HepG2 (cell line): ENCODE measurements at regions not wholly inside any gene's neighbourhood (a gene's known extent, or its start where the extent isn't known, plus 50 kb on each side); places are given as distances from the start of the nearest gene placed in this dataset.

Experiments
- ATAC-seq: fragments of 200-7000 bp; cut with Tn5 transposase; 3 replicates; pipeline ENCODE4 v1.9.1; 2020; ENCODE audit warnings: mild to moderate bottlenecking, moderate library complexity
- BruUV-seq: library from RNA; stranded (reverse); fragments of 400-500 nt; replicated peaks from 2 replicates; lab custom pipeline; 2021; lab: Mats Ljungman, UMichigan
- CTCF ChIA-PET: fragments of 300-600 bp; formaldehyde crosslinking; extraction: SDS; loops from one replicate; lab custom pipeline; 2021; ENCODE audit warnings: low total read pairs, inconsistent platforms, low intra/inter-chr PET ratio; lab: Yijun Ruan, JAX
- POLR2A ChIA-PET: fragments of 350-600 bp; sonication (Branson Sonifier 250); formaldehyde crosslinking; loops from one replicate; lab custom pipeline; 2020; ENCODE audit warnings: antibody characterized with exemption, inconsistent platforms; lab: Yijun Ruan, JAX
- DNase-seq: peaks from one replicate; pipeline ENCODE4 v3.0.0-alpha.2; 2015; ENCODE audit warnings: low spot score
- FAIRE-seq: peaks from 3 replicates; lab custom pipeline; 2011; peaks lifted over from hg19 to GRCh38; lab: Jason Lieb, UNC
- H2AFZ ChIP-seq: one replicate; pipeline ENCODE4 v1.6.1; 2011; ENCODE audit warnings: low read length, inconsistent platforms
- H3K27ac ChIP-seq: fragments of 300-600 bp; 3 replicates; pipeline ENCODE4 v1.8.0; 2011; ENCODE audit warnings: mixed run types, mild to moderate bottlenecking, mixed read lengths, low read length, inconsistent platforms; ENCODE audit not compliant: insufficient read depth; ENCODE audit errors: extremely low read length
- H3K27me3 ChIP-seq, 2 experiments: fragments of 200-600 bp in 1 of 2; 2 replicates in 1 of 2; 3 replicates in 1 of 2; pipeline versions ENCODE4 v1.6.0 to v1.8.0; 2011; ENCODE audit warnings: low read length in 2 of 2, mild to moderate bottlenecking in 2 of 2, moderate library complexity in 2 of 2, inconsistent platforms in 1 of 2; ENCODE audit not compliant: insufficient read depth in 2 of 2, control insufficient read depth in 1 of 2
- H3K36me3 ChIP-seq, 2 experiments: fragments of 200-600 bp in 1 of 2; replicated peaks in 1 of 2; 2 replicates in 1 of 2; 3 replicates in 1 of 2; pipeline versions ENCODE4 v1.5.1 to v1.8.0; 2011; ENCODE audit warnings: low read length in 2 of 2, inconsistent platforms in 1 of 2; ENCODE audit not compliant: insufficient read depth in 2 of 2, control insufficient read depth in 1 of 2
- H3K4me1 ChIP-seq: 2 replicates; pipeline ENCODE4 v1.5.1; 2012; ENCODE audit warnings: low read length, inconsistent platforms; ENCODE audit not compliant: insufficient read depth
- H3K4me2 ChIP-seq: 2 replicates; pipeline ENCODE4 v1.6.0; 2011; ENCODE audit warnings: low read depth, low read length, inconsistent platforms
- H3K4me3 ChIP-seq, 3 experiments: fragments of 200-600 bp in 1 of 3; sonication (generic), shearing (Covaris generic) in 1 of 3; replicated peaks in 1 of 3; 2 replicates each; pipeline ENCODE4 v1.5.1; 2011 to 2016; ENCODE audit warnings: low read length in 3 of 3, inconsistent platforms in 2 of 3, low read depth in 2 of 3, mild to moderate bottlenecking in 2 of 3, control low read depth in 1 of 3, mixed read lengths in 1 of 3; ENCODE audit not compliant: insufficient read depth in 1 of 3
- H3K79me2 ChIP-seq: one replicate; pipeline ENCODE4 v1.6.1; 2011; ENCODE audit warnings: low read length, inconsistent platforms; ENCODE audit not compliant: insufficient read depth
- H3K9ac ChIP-seq: 2 replicates; pipeline ENCODE4 v1.6.0; 2011; ENCODE audit warnings: mild to moderate bottlenecking, low read depth, low read length, inconsistent platforms; ENCODE audit not compliant: insufficient read depth
- H3K9me3 ChIP-seq: 2 replicates; pipeline ENCODE4 v1.5.1; 2012; ENCODE audit warnings: mild to moderate bottlenecking, low read length
- H4K20me1 ChIP-seq: 2 replicates; pipeline ENCODE4 v1.6.0; 2011; ENCODE audit warnings: inconsistent platforms, mild to moderate bottlenecking, low read length, moderate library complexity; ENCODE audit not compliant: insufficient read depth
- ELF3 ChIP-seq: IDR thresholded peaks from 2 replicates; pipeline ENCODE4 v1.6.1; 2016; ENCODE audit warnings: missing genetic modification reagents, missing compliant biosample characterization
- HIVEP1 ChIP-seq: sonication (generic); formaldehyde crosslinking; IDR thresholded peaks from 2 replicates; pipeline ENCODE4 v1.4.0; 2020; ENCODE audit warnings: mild to moderate bottlenecking, missing genetic modification reagents
- HNRNPK ChIP-seq: fragments of 200-400 bp; formaldehyde crosslinking; IDR thresholded peaks from 2 replicates; pipeline ENCODE4 v1.6.1; 2018; ENCODE audit warnings: low read length, low read depth, moderate library complexity, mild to moderate bottlenecking; ENCODE audit not compliant: poor library complexity, severe bottlenecking
- KAT2B ChIP-seq: fragments of 150-350 bp; IDR thresholded peaks from 2 replicates; pipeline ENCODE4 v1.6.1; 2014; ENCODE audit warnings: low read depth, low read length, borderline replicate concordance
- MIER2 ChIP-seq: IDR thresholded peaks from 2 replicates; pipeline ENCODE4 v1.6.1; 2016; ENCODE audit warnings: missing biosample characterization, missing genetic modification reagents
- MXI1 ChIP-seq: IDR thresholded peaks from 3 replicates; pipeline ENCODE4 v1.6.1; 2012; ENCODE audit warnings: low read depth, low read length, inconsistent platforms, borderline replicate concordance
- NR1H2 ChIP-seq: sonication (generic); formaldehyde crosslinking; IDR thresholded peaks from 2 replicates; pipeline ENCODE4 v1.8.1; 2022; ENCODE audit warnings: low read depth, missing genetic modification reagents, borderline replicate concordance
- RXRA ChIP-seq: sonication (generic); formaldehyde crosslinking; IDR thresholded peaks from 2 replicates; pipeline ENCODE4 v1.5.1; 2020; ENCODE audit warnings: missing genetic modification reagents
- SMC3 ChIP-seq: IDR thresholded peaks from 2 replicates; pipeline ENCODE4 v1.6.1; 2011; ENCODE audit warnings: low read length, improper control_type of control experiment
- TBL1XR1 ChIP-seq: fragments of 150-350 bp; IDR thresholded peaks from 2 replicates; pipeline ENCODE4 v1.6.1; 2014; ENCODE audit warnings: borderline replicate concordance, low read length; ENCODE audit not compliant: partially characterized antibody
- TBP ChIP-seq: sonication (generic); formaldehyde crosslinking; IDR thresholded peaks from 2 replicates; pipeline ENCODE4 v1.5.0; 2020; ENCODE audit warnings: missing genetic modification reagents
- ZMYM2 ChIP-seq: sonication (generic); formaldehyde crosslinking; IDR thresholded peaks from 2 replicates; pipeline ENCODE4 v1.8.0; 2022; ENCODE audit warnings: mild to moderate bottlenecking, missing genetic modification reagents
- ZNF121 ChIP-seq: sonication (generic); formaldehyde crosslinking; IDR thresholded peaks from 2 replicates; pipeline ENCODE4 v1.5.0; 2020; ENCODE audit warnings: mild to moderate bottlenecking, missing genetic modification reagents
- ZNF260 ChIP-seq: sonication (generic); formaldehyde crosslinking; IDR thresholded peaks from 2 replicates; pipeline ENCODE4 v1.4.0; 2020; ENCODE audit warnings: missing genetic modification reagents, low read depth, mild to moderate bottlenecking, borderline replicate concordance
- ZNF777 ChIP-seq: sonication (generic); formaldehyde crosslinking; IDR thresholded peaks from 2 replicates; pipeline ENCODE4 v1.4.0; 2020; ENCODE audit warnings: missing genetic modification reagents
- WGBS: methylation state at CpG from one replicate; pipeline ENCODE4 v1.1.6; 2017; ENCODE audit warnings: low lambda C conversion rate; 5-methylcytosine and 5-hydroxymethylcytosine counted together
- in situ Hi-C: cut with HindIII; loops from 2 replicates; pipeline ENCODE4 v1.10.0; 2017; ENCODE audit warnings: low pct_unique_long_range_greater_than_20kb; ENCODE audit not compliant: extremely low pct_ligation_motif_present
- intact Hi-C: fragments of 100-400 bp; cut with micrococcal nuclease; formaldehyde crosslinking; loops from one replicate; pipeline ENCODE4 v1.10.0; 2022; ENCODE audit not compliant: unreplicated experiment
- TF ChIP-seq, protein P1 (sequence below): sonication (generic); formaldehyde crosslinking; IDR thresholded peaks from 2 replicates; pipeline ENCODE4 v1.4.0; 2020; ENCODE audit warnings: missing genetic modification reagents, borderline replicate concordance
- TF ChIP-seq, protein P2 (sequence below): sonication (generic); formaldehyde crosslinking; IDR thresholded peaks from 2 replicates; pipeline ENCODE4 v1.5.0; 2020; ENCODE audit warnings: mild to moderate bottlenecking, missing genetic modification reagents
- TF ChIP-seq, protein P3 (sequence below): sonication (generic); formaldehyde crosslinking; IDR thresholded peaks from 2 replicates; pipeline ENCODE4 v1.4.0; 2020; ENCODE audit warnings: mild to moderate bottlenecking, missing genetic modification reagents
- TF ChIP-seq, protein P4 (sequence below): IDR thresholded peaks from 2 replicates; pipeline ENCODE4 v1.6.1; 2016; ENCODE audit warnings: low read depth, control low read depth

DNA sequence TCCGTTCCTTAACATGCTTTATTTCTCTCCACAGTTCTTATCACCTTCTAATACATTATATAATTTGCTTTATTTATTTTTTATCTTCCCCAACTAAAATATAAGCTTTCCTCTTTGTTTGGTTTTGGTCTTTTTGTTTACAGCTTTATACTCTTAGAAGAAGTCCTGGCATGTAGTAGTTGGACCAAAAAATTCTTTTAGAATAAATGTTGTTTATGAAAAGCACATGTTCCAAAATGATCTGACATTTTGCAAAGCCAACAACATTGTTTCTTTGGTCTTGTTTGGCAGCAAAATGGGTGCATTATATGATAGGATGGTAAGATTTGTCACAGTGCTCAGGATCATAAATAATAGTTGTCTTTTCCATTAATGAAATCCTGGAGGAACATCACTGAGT, 312.5 kb downstream of the LRIG3 start:
- ChIA-PET POLR2A (no interaction called here), CTCF (no interaction called here)
- TF ChIP-seq MXI1 (no peak), ZMYM2 (CRISPR knock-in tag) (no peak), RXRA (CRISPR knock-in tag) (no peak), TBP (no peak), HIVEP1 (no peak), NR1H2 (CRISPR knock-in tag) (no peak), ZNF121 (no peak), SMC3 (no peak), MIER2 (CRISPR knock-in tag) (no peak), HNRNPK (no peak), ZNF260 (no peak), ELF3 (CRISPR knock-in tag) (no peak), KAT2B (no peak), TBL1XR1 (no peak), ZNF777 (CRISPR knock-in tag) (no peak)
- TF ChIP-seq, protein P1, sequence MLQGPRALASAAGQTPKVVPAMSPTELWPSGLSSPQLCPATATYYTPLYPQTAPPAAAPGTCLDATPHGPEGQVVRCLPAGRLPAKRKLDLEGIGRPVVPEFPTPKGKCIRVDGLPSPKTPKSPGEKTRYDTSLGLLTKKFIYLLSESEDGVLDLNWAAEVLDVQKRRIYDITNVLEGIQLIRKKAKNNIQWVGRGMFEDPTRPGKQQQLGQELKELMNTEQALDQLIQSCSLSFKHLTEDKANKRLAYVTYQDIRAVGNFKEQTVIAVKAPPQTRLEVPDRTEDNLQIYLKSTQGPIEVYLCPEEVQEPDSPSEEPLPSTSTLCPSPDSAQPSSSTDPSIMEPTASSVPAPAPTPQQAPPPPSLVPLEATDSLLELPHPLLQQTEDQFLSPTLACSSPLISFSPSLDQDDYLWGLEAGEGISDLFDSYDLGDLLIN: no peak
- TF ChIP-seq, protein P2, sequence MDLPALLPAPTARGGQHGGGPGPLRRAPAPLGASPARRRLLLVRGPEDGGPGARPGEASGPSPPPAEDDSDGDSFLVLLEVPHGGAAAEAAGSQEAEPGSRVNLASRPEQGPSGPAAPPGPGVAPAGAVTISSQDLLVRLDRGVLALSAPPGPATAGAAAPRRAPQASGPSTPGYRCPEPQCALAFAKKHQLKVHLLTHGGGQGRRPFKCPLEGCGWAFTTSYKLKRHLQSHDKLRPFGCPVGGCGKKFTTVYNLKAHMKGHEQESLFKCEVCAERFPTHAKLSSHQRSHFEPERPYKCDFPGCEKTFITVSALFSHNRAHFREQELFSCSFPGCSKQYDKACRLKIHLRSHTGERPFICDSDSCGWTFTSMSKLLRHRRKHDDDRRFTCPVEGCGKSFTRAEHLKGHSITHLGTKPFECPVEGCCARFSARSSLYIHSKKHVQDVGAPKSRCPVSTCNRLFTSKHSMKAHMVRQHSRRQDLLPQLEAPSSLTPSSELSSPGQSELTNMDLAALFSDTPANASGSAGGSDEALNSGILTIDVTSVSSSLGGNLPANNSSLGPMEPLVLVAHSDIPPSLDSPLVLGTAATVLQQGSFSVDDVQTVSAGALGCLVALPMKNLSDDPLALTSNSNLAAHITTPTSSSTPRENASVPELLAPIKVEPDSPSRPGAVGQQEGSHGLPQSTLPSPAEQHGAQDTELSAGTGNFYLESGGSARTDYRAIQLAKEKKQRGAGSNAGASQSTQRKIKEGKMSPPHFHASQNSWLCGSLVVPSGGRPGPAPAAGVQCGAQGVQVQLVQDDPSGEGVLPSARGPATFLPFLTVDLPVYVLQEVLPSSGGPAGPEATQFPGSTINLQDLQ (CRISPR knock-in tag): no peak
- TF ChIP-seq, protein P3, sequence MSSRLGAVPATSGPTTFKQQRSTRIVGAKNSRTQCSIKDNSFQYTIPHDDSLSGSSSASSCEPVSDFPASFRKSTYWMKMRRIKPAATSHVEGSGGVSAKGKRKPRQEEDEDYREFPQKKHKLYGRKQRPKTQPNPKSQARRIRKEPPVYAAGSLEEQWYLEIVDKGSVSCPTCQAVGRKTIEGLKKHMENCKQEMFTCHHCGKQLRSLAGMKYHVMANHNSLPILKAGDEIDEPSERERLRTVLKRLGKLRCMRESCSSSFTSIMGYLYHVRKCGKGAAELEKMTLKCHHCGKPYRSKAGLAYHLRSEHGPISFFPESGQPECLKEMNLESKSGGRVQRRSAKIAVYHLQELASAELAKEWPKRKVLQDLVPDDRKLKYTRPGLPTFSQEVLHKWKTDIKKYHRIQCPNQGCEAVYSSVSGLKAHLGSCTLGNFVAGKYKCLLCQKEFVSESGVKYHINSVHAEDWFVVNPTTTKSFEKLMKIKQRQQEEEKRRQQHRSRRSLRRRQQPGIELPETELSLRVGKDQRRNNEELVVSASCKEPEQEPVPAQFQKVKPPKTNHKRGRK: no peak
- TF ChIP-seq, protein P4, sequence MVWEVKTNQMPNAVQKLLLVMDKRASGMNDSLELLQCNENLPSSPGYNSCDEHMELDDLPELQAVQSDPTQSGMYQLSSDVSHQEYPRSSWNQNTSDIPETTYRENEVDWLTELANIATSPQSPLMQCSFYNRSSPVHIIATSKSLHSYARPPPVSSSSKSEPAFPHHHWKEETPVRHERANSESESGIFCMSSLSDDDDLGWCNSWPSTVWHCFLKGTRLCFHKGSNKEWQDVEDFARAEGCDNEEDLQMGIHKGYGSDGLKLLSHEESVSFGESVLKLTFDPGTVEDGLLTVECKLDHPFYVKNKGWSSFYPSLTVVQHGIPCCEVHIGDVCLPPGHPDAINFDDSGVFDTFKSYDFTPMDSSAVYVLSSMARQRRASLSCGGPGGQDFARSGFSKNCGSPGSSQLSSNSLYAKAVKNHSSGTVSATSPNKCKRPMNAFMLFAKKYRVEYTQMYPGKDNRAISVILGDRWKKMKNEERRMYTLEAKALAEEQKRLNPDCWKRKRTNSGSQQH: no peak
- FAIRE-seq (no peak), DNase-seq (no peak), ATAC-seq (no peak)
- H4K20me1 ChIP-seq: no peaks in the 10 kb centered on the region
- in situ Hi-C loops (no loop called here), intact Hi-C loops (no loop called here)
- H3K79me2 ChIP-seq: no peaks in the 10 kb centered on the region
- BruUV-seq: no TSS peak
- no peaks in the 10 kb centered on the region for H3K9me3 ChIP-seq
- H3K4me3 ChIP-seq: no peak overlapping the region
- peaks cover 0 to 7% of the 10 kb centered on the region in 2 experiments; a peak in 1 of 5 replicates for H3K27me3 ChIP-seq
- H2AFZ ChIP-seq: no peak overlapping the region
- 0% methylated on average over 1 of the region's 1 CpG for WGBS
- H3K36me3 ChIP-seq: no peaks in the 10 kb centered on the region
- H3K9ac ChIP-seq: no peak overlapping the region
- H3K4me2 ChIP-seq: no peak overlapping the region
- no peaks in the 10 kb centered on the region for H3K4me1 ChIP-seq
- no peak overlapping the region for H3K27ac ChIP-seq
